ENCODE measurements at regions not wholly inside any gene's neighbourhood (a gene's known extent, or its start where the extent isn't known, plus 50 kb on each side); places are given as distances from the start of the nearest gene placed in this dataset.

GRCh38 chr10:133022776-133023100, 65.0 kb upstream of the ADGRA1 start:
- H3K27me3 ChIP-seq (replicated peaks), result no peaks in the 10 kb centered on the region
- TF ChIP-seq CTCF (IDR thresholded peaks at IDR 0.05; ENCODE audit: low read depth, low read length, missing control alignments), result no peak
- no peak for DNase-seq

DNA sequence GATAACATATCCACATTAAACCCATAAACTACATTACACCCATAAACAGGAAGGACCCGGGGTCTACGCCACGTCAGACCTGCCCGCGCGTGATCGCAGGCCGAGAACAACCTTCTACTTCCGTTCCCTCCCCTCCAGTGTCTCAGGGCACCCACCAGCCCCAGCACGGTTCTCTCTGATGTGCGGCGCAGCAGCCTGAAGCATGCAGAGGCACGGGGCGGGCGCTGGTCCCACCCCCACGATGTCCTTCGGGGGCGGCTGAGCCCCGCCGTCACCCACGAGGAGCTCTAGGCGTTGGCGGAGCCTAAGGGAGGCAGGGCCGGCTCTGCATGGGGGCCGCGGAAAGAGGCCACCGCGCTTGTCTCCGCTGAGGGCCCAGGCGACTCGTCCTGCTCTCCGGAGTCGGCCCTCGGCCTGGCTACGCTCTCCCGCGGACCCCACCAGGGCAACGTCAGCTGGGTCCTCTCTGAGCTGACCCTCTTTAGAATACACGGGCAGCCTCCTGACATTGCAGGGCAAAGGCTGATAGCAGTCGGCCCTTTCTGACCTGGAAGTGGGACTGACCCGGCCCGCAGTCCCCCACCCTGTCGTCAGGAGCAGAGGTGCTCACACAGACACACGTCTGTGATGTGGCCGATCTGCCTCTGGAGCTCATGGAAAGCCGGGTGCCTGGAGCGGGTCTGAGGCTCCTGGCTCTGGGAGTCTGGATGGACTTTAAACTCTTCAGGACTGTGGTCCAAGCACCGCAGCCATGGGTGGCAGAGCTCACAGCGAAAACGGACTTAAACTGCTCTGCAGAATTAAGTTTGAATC, 65.6 kb upstream of the ADGRA1 start:
- no peak overlapping the region for H3K27ac ChIP-seq
- no peaks in the 10 kb centered on the region for H3K36me3 ChIP-seq (replicated peaks)
- no peak overlapping the region for H3K4me3 ChIP-seq (ENCODE audit: low read depth, low read length)
- no peaks in the 10 kb centered on the region for H3K27me3 ChIP-seq (replicated peaks)
- in situ Hi-C loops (cut with HindIII; ENCODE audit: low pct_ligation_motif_present, low sequenced_read_pairs), result no loop called here
- no peak for TF ChIP-seq CTCF (IDR thresholded peaks at IDR 0.05; ENCODE audit: low read depth, low read length, missing control alignments)
- no peak for DNase-seq

More at GRCh38 chr10:133022776-133023100, 65.0 kb upstream of the ADGRA1 start:
- H3K4me3 ChIP-seq (ENCODE audit: low read depth, low read length), result no peak overlapping the region
- in situ Hi-C loops (cut with HindIII; ENCODE audit: low pct_ligation_motif_present, low sequenced_read_pairs), result no loop called here
- H3K27ac ChIP-seq, result no peak overlapping the region
- no peaks in the 10 kb centered on the region for H3K36me3 ChIP-seq (replicated peaks)

DNA sequence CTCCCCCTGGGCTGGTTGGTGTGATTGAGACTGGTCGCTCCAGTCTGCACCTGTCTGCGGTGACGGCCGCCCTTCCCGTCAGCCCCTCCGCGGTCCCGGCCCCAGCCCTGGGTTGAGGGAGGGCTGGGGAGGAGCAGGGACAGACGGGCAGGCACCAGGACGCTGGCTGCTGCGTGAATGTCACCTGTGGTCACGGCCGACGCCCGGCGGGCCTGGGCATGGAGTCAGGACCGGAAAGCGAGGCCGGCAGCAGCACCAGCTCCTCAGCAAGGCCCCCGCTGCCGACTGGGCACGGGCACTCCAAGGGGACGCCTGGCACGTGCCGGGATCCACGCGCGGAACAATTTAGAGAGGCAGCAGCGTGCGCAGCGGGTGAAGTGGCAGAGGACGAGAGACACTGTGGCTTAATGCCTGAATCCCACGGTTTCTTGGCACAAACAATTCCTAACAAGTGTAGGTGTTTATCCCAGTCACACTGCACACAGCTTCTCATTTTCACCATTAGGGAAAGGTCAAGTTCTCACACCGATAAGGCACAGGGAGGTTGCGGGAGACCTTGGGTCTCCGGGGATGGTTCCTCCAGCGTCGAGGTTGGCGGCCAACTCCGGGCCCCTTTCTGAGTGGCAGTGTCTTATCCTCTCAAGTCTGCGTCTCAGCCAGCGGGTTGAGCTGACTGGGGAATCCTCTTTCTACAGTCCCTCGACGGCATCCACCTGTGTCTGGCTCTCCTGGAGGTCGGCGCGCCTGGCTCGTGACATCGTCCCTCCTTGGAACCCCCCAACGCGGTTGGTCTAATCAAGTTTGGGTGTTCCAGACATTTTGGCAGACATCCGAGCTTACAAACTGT, 66.4 kb upstream of the ADGRA1 start:
- no peak for TF ChIP-seq CTCF (IDR thresholded peaks at IDR 0.05; ENCODE audit: low read depth, low read length, missing control alignments)
- H3K4me3 ChIP-seq (ENCODE audit: low read depth, low read length), result no peak overlapping the region
- no peaks in the 10 kb centered on the region for H3K36me3 ChIP-seq (replicated peaks)
- no peak for DNase-seq
- no peaks in the 10 kb centered on the region for H3K27me3 ChIP-seq (replicated peaks)
- in situ Hi-C loops (cut with HindIII; ENCODE audit: low pct_ligation_motif_present, low sequenced_read_pairs), result no loop called here
- no peak overlapping the region for H3K27ac ChIP-seq

- in situ Hi-C loops (cut with HindIII; ENCODE audit: low pct_ligation_motif_present, low sequenced_read_pairs), result no loop called here
- Histone ChIP-seq H3K36me3 (replicated peaks) (no peaks in the 10 kb centered on the region), H3K27me3 (replicated peaks) (no peaks in the 10 kb centered on the region), H3K4me3 (ENCODE audit: low read depth, low read length) (no peak overlapping the region), H3K27ac (no peak overlapping the region)
- TF ChIP-seq CTCF (IDR thresholded peaks at IDR 0.05; ENCODE audit: low read depth, low read length, missing control alignments), result no peak
- no peak for DNase-seq
These were observed 67.4 kb upstream of the ADGRA1 start for GRCh38 chr10:133020193-133020817.

DNA sequence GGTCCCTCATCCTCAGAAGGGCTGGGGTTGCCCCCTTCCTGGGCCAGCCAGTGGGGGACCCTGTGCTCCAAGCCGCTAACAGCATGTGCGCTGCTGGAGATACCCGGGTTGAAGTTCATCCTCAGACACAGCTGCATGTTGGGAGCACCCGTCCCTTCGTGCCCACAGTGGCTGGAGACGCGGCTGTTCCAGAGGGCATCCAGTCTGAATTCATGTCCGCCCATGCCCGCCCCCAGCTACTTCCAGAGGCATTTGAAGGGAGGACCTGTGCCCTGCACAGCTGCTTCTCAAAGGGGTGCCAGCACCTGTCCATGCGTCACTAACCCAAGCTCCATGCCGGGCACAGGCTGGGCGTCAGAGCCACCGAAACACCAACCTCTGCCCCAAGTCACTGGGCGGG, 68.1 kb upstream of the ADGRA1 start:
- Histone ChIP-seq H3K27ac (no peak overlapping the region), H3K4me3 (ENCODE audit: low read depth, low read length) (no peak overlapping the region), H3K36me3 (replicated peaks) (no peaks in the 10 kb centered on the region), H3K27me3 (replicated peaks) (no peaks in the 10 kb centered on the region)
- no peak for DNase-seq
- no peak for TF ChIP-seq CTCF (IDR thresholded peaks at IDR 0.05; ENCODE audit: low read depth, low read length, missing control alignments)
- in situ Hi-C loops (cut with HindIII; ENCODE audit: low pct_ligation_motif_present, low sequenced_read_pairs), result no loop called here

Data from brain microvascular endothelial cell (primary cell).